22Rv1 (cell line): ENCODE measurements at regions not wholly inside any gene's neighbourhood (a gene's known extent, or its start where the extent isn't known, plus 50 kb on each side); places are given as distances from the start of the nearest gene placed in this dataset.

ENCODE experiments used
- H3K27ac ChIP-seq: fragments of 450-650 bp; 2 replicates; pipeline ENCODE4 v1.5.1; 2017
- CTCF ChIP-seq: fragments of 450-650 bp; IDR thresholded peaks from 2 replicates; pipeline ENCODE4 v1.5.1; 2017; ENCODE audit warnings: mild to moderate bottlenecking
- ZFX ChIP-seq: fragments of 450-650 bp; IDR thresholded peaks from 2 replicates; pipeline ENCODE4 v1.6.1; 2017; ENCODE audit warnings: antibody characterized with exemption, borderline replicate concordance

- H3K27ac ChIP-seq = no peak overlapping the region
- TF ChIP-seq ZFX (no peak), CTCF (no peak)
These were observed 51.7 kb upstream of the B3GAT1 start for GRCh38 chr11:134463716-134464115.
